Ecto neural progenitor cell (in vitro differentiated cells): ENCODE measurements at regions not wholly inside any gene's neighbourhood (a gene's known extent, or its start where the extent isn't known, plus 50 kb on each side); places are given as distances from the start of the nearest gene placed in this dataset.
"Not testable (repeated sequence)": the region's sequence is repeated elsewhere in the genome, so short reads cannot be mapped to it uniquely, and the experiment has no call there.

ENCODE experiments used
- DNase-seq: peaks from one replicate; pipeline ENCODE4 v3.0.0-alpha.2; 2018; ENCODE audit warnings: low spot score

DNA sequence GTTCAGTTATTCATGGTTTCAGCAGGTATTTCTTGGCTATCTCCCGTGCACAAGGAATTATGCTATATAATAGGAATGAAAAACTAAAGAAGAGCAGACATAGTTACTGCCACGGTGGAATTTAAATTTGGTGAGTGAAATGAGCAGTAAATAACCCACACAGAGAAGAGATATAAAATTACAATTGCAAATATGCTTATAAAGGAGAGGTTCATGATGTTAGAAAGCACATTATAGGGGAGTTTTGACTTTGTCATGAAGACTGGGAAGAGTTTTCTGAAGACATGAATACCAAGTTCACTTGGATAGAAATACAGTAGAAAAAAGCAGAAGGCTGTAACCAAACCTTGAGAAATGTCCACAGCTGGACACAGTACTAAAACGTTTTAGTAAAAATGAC lies 712.0 kb upstream of the AADAT start:
- no peak for DNase-seq

DNA sequence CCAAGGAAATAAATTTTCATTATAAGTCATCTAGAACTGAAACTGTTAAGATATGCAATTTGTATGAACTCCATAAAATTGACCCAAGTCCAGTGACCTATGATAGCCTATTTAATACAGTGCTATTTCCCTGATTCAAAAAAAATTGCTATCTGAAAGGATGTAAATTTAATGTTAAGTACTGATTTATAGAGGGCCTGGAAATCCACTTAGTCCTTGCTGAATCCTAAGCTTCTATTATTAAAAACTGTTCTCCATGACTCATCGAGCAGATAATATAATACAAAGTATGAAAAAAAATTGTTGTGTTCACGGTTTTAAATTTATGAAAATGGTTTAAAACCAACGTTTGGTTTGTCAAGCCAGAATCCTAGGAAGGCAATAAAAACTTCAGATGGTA lies 704.8 kb upstream of the AADAT start:
- DNase-seq, result no peak

DNA sequence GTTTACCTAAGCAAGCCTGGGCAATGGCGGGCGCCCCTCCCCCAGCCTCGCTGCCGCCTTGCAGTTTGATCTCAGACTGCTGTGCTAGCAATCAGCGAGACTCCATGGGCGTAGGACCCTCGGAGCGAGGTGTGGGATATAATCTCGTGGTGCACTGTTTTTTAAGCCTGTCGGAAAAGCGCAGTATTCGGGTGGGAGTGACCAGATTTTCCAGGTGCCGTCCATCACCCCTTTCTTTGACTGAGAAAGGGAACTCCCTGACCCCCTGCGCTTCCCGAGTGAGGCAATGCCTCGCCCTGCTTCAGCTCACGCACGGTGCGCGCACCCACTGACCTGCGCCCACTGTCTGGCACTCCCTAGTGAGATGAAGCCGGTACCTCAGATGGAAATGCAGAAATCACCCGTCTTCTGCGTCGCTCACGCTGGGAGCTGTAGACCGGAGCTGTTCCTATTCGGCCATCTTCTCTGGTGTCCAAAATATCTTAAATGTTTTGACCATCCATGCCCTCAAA lies 698.8 kb upstream of the AADAT start:
- DNase-seq, result not testable (repeated sequence)

DNA sequence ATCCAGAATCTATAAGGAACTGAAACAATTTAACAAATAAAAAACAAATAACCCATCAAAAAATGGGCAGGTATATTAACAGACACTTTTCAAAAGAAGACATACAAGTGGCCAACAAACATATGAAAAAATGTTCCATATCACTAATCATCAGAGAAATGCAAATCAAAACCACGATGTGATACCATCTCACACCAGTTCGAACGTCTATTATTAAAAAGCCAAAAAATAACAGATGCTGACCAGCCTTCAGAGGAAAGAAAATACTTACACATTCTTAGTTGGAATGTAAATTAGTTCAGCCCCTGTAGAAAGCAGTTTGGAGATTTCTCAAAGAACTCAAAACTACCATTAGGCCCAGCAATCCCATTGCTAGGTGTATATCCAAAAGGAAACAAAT lies 687.9 kb upstream of the AADAT start:
- no peak for DNase-seq

DNA sequence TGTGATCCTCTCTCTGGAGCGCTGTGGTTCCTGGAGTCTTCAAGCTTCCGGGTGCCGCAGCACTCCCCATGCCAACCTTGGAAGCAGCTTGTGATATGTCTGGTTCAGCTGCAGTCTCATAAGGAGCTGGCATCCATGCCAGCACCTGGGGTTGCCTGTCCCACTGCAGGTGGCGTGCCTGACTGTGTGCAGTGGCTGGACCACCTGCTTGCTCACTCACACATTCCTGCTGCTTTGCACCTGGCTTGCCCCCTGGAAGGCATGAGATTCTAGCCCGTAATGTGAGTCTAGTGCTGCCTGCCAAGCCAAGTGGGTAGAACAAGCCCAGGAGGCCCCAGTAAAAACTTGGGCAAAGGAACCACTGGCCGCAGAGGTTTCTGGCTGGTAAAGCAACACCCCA lies 687.2 kb upstream of the AADAT start:
- DNase-seq, result no peak

DNA sequence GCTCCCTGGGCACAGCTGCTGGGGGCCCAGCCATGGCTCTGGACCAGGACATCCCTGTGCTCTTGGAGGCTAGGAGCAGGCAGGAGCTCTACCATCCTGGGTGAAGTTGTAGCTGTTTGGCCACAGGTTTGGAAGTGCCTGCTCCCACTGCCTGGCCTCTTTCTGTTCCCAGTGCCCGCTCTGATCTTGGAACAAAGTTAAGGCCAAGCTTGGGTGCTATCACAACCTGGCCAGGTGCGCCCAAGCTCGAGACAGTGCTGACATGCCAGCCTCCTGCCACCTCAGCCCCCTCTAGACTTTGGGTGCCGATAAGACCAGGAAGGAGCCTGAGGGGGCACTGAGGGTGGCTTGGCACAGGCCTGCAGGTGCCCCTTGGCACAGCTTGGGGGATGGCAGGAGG lies 686.1 kb upstream of the AADAT start:
- no peak for DNase-seq

DNA sequence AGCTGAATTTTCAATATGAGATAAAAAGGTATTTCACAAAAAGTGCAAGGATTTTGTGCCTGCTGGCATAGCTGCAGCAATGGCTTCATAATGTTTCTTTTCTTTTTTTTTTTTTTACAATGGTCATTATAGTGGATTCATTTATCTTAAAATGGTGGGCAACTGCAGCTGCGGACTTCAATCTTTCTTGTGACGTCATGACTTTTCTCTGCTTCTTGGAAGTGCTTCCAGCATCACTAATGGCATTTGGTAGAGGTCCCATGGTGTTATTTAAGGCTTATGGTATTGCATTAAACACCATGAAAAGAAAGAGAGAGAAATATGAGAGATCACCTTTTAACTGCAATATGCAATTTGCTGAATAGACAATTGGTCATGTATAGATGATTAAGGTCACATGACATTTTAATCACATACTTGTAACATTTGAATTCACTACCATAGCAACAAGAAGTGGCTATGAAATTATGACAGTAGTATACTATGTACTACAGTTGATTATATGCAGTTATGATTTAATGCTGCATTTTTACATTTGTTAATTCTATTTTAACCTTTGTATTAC lies 684.0 kb upstream of the AADAT start:
- DNase-seq, result no peak

DNA sequence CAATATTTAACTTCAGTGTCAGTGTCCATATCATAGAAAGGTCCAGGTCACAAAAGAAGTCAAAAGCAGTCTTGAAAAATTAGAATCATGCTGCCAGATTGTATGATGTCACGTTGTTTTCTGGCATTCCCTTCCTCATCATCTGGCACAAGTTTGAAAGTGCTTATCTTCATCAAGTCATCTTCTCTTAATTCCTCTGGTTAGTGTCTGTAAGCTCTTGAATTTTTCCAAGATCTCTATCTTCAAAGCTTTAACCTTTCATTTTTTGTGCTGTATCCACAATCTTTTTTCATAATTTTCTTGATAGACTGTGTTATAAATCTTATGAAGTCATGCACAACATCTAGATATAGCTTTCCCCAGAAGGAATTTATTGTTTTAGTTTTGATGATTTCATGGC lies 682.7 kb upstream of the AADAT start:
- DNase-seq, result no peak

DNA sequence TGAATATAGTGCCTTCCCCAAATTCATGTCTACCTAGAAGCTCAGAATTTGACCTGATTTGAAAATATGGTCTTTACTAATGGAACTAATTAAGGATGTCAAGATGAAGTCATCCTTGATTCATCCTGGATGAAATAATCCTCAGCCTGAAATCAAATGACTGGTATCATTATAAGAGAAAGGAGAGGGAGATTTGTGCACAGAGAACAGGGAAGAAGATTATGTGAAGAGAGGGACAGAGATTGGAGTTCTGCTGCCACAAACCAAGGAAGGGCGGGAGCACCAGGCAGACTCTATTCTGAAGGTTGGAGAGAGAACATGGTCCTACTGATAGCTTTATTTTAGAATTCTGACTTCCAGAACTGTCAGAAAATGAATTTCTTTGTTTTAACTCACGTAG lies 680.9 kb upstream of the AADAT start:
- no peak for DNase-seq

DNA sequence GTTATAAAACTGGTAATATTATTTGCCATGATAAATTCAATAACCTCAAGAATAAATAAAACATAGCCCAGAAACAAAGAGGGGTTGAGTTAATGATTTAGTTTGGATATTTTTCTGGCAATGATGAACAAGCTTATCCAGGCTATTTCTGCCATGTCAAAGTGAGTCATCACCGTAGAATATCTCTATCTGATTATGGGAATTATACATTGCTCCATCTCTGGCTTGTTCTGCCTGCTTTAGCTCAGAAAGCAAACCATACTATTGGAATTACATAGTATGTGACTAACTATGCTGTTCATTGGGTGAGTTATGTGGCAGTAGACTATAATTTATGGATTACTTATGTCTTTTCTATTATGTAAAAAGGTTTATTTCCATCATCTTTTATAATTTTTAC lies 680.1 kb upstream of the AADAT start:
- DNase-seq, result no peak

DNA sequence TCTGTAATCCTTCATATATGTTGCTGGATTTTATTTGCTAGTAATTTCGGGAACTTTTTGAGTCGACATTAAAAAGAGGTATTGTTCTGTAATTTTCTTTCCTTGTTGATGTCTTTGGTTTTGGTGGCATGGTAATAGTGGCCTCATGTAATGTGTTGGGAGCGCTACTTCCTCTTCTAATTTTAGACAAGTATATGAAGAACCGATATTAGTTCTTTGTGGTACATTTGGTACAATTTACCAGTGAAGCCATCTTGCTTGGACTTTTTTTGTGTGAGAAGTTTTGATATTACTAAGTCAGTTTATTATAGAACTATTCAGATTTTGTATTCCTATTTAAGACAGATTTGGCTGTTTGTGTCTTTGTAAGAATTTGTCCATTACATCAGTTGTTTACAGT lies 669.2 kb upstream of the AADAT start:
- DNase-seq, result no peak

DNA sequence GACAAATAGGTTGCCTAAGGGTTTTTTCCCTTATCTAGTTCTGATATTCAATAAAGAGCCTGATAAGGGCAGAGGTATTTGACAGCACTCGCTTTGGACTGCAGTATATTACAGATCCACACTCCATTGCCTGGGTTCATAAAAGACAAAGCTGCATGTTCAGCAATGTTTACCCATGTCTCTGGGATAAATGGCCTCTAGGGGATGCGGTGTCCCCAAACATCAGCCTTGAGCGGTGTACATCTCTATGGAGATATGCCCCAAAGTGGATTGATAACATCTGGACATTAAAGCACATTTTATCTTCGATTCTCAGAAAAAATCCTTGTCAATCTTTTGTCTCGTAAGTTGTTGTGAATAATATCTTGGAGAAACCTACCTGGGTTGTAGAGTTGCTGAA lies 660.8 kb upstream of the AADAT start:
- no peak for DNase-seq

DNA sequence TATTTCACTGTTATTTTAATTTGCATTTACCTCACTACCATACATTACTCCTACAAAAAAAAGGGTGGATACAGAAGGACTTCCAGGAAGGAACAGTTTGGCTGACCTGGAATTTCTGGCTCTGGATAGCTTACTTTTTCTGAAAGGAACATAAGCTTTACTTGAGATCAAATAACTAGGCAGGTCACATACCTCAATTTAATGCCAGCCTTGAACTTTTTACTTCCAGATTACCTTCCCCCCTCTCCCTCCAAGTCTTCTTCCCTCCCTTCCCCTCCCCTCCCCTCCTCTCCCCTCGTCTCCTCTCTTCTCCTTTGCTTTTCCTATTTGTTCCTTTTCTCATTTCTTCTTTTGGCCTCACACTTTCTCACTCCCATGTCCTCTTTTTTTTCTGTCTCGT lies 659.2 kb upstream of the AADAT start:
- no peak for DNase-seq

DNA sequence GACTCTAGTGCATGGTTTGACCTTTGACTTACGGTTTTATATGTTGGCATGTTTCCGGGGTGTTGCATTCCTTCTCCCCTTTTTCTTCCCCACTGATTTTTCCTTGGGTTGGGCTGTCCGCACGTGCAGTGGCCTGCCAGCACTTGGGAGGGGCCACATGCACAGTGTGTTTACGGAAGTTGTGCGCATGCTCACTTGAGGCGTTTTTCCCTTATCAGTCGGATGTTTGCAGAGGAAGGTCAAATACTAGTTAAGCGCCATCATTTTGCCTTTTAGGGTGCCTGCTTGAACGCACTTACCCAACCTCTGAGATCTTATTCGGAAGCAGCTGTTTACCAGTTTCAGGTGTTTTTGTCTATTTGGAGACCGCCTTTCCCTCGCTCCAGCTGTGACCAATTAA lies 653.9 kb upstream of the AADAT start:
- no peak for DNase-seq

DNA sequence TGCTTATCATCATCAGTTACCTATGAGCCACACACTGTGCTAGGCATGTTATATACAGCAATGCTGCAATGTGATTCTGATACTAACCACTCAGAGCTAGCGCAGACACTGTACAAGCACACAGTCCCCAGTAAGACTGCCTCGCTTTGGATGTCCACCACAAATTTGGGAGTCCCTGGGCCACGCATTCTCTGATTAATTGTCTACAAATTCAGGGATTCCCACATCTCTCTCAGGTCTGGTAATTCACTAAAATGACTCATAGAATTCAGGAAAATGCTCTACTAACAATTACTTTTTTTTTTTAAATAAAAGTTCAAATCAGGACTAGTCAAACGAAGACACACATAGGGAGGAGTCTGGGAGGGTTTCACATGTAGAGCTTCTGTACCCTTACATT lies 652.1 kb upstream of the AADAT start:
- DNase-seq, result no peak

DNA sequence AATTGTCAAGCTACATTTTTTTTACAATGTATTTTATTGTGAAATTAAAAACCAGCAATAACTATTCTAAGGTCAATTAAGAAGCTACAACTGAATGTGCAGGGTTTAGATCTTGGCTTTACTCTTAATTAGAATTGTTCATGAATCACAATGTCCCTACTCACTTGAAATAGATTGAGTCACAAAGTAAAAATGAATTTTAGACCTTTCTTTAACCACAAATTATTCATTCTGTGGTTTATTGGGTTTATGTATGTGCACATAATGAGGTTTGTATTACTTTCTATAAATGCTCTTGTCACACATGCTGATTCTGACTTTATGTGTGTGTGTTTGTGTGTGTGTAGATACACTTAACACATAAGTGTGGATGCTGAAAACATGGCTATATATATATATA lies 647.0 kb upstream of the AADAT start:
- DNase-seq, result no peak

DNA sequence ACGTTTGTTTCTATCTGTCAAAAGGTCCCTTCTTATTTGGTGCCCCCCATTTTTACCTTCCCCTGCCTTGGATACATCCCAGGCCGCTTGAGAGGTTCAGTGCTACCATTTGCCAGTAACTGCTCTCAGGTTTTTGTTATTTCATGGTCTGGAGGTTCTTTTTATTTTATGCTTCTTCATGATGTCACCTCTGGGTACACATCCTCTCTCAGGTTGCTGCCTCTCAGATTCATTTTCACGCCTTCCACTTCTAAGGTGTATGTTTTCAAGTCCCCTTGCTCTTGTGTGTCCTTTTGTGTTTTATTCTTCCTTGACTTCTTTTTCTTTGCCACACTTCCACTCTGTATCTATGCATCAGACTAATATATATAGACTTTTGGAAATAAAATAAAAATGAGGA lies 640.1 kb upstream of the AADAT start:
- DNase-seq, result no peak

DNA sequence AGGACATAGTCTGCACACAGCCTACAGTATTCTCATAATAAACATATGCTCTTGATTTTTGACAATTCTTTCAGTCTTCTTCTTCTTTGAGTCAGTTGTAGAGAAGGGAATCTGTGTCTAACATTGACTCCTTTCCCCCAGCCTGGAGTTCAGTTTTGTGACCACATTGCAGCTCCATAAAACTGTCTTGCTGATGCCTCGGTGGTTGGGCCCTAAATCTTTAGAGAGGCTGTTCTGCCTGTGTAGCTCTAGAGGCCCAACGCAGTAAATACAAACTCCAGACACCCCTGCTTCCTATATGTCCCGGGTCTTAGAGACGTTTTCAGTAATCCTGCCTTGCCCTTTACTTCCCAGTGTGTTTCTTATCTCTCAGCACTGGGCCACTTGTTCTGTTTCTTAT lies 639.5 kb upstream of the AADAT start:
- no peak for DNase-seq

DNA sequence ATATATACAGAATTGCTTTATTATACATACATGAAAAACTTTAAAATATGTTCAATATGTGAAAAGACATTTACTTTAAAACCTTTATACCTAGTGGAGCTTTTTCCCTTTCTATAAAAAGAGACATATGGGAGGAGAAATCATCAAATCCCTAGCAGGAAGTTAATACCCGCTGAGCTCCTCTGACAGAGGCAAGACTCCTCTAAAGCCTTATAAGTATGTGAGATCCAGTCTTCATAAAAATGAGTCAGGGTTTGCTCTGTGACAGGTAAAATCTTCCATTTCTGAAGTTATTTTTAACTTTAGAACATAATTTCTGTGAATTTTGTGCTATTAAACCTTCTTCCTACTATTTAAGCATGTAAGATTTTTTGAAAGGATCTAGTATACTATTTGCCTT lies 634.4 kb upstream of the AADAT start:
- no peak for DNase-seq

DNA sequence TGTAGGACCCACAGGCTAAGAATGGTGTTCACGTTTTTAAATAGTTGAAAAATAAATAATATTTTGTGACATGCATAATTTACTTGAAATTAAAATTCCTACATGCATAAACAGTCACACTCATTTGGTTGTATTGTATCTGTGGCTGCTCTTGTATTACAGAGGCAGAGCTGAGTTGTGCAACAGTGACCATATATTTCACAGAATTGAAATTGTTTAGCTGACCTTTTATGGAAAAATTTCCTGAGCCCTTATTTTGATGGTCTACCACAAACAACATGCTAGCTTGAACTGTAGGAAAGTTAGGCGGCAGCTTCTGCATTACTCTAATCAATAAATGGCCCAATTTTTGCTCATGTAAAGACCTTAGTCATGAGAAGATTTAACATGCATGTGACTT lies 633.4 kb upstream of the AADAT start:
- DNase-seq, result no peak

DNA sequence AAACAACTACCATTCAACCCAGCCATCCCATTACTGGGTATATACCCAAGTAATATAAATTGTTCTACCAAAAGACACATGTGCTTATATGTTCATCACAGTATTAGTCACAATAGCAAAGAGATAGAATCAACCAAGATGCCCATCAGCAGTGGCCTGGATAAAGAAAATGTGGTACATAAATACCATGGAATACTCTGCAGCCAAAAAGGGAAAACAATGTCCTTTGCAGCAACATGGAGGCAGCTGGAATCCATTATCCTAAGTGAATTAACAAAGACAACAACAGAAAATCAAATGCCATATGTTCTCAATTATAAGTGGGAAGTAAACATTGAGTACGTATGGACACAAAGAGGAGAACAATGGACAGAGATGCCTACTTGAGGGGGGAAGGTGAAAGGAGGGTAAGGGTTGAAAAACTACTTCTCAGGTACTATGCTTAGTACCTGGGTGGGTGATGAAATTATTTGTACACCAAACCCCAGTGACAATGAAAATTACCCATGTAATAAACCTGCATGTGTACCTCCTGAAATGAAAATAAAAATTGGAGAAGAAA lies 632.1 kb upstream of the AADAT start:
- DNase-seq, result no peak

DNA sequence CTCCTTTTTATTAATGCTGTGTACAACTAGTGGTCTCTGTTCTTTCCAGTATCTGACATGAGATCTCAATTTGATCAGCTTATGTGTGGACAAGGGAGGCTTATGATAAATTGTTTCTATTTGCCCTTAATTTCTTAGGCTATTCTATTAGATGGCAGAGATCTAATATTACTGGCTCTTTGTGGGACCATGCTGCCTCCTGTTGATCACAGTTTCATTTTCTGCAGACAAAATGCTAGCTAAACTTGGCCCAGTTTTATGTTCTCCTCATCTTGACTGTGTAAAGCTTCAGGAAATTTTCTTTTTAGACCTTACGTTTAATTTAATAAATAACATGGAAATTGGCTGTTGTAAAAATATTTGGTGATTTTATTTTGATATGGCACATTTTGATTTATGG lies 627.1 kb upstream of the AADAT start:
- no peak for DNase-seq

DNA sequence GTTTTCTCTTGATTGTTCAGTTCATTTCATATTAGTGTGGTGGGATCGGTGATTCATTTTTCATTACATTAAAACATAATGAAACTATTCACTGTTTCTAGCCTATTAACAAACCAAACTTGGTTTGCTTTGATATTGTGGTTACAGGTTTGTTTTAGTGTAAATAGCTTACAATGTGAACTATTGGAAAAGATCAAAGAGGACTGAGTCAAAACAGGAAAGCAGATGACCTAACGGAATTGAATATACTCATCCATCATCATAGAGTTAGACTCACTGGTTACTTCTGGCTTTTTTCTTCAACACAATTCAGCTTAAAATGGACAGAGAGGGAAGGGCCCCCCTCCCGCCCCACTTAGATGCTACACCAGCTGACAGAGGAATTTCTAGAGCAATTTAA lies 616.2 kb upstream of the AADAT start:
- no peak for DNase-seq

DNA sequence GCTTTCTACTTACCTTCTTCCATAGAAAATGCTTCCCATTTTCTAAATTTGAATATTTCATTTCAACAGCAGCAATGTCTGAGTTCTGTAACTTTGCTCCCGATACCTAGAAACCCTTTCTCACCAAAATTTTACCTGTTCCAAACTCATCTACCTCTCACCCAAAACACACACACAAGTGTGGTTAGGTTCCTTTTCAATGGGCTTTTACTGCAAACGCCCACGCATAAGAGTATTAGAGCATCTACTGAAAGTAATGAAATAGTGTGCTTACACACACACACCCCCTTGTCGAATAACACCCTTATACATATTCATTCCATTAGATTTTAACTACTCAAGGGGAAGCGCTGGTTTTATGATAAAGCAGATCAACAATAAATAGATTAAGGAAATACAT lies 610.3 kb upstream of the AADAT start:
- DNase-seq, result no peak

DNA sequence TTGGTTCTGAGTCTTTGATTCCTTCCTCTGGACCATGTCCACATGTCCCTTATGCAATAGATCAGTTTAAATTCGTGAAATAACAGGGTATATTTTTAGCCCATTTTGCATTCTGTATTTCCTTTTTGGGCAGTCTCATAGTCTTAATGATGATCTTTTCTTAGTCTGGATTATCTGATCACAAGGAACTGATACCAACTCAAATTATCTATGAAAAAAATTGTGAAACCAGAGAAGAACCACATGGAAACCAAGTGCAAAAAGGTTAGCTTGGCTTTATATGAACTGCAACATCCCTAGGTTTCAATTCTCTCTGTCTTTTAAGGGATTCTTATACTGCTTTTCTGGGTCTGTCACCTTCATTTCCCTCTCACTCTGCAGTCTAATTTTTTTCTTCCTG lies 608.6 kb upstream of the AADAT start:
- no peak for DNase-seq
